Heart left ventricle (tissue), 16 donors: ENCODE measurements at regions not wholly inside any gene's neighbourhood (a gene's known extent, or its start where the extent isn't known, plus 50 kb on each side); places are given as distances from the start of the nearest gene placed in this dataset.

Experiments
- ATAC-seq, 4 donors: fragments of 200-7000 bp; cut with Tn5 transposase; one replicate each; pipeline ENCODE4 v1.9.1; 2020 to 2022; ENCODE audit warnings: moderate library complexity in 4 of 4, mild to moderate bottlenecking in 3 of 4, moderate number of reproducible peaks in 1 of 4
- DNase-seq, 5 donors: peaks; one replicate each; pipeline ENCODE4 v3.0.0-alpha.2; 2020
- H3K27ac ChIP-seq, 12 donors: fragments of 200-600 bp; sonication (generic) in 4 of 12; one replicate each; pipeline versions ENCODE4 v1.5.0 to v1.8.0; 2016 to 2022; ENCODE audit warnings: mild to moderate bottlenecking in 2 of 12
- H3K27me3 ChIP-seq, 9 donors: fragments of 200-600 bp; sonication (generic) in 2 of 9; one replicate each; pipeline versions ENCODE4 v1.5.1 to v1.8.0; 2016 to 2022; ENCODE audit warnings: mild to moderate bottlenecking in 3 of 9
- H3K36me3 ChIP-seq, 9 donors: fragments of 200-600 bp; sonication (generic) in 2 of 9; one replicate each; pipeline versions ENCODE4 v1.5.0 to v1.8.0; 2018 to 2022; ENCODE audit warnings: mild to moderate bottlenecking in 2 of 9
- H3K4me1 ChIP-seq, 12 donors: fragments of 200-600 bp; sonication (generic) in 4 of 12; one replicate each; pipeline versions ENCODE4 v1.5.0 to v1.8.0; 2016 to 2022; ENCODE audit warnings: mild to moderate bottlenecking in 3 of 12
- H3K4me3 ChIP-seq, 12 donors: fragments of 200-600 bp; sonication (generic) in 4 of 12; one replicate each; pipeline versions ENCODE4 v1.5.0 to v1.8.0; 2017 to 2022; ENCODE audit warnings: mild to moderate bottlenecking in 9 of 12, moderate library complexity in 4 of 12
- H3K9me3 ChIP-seq, 12 donors: fragments of 200-600 bp; sonication (generic) in 4 of 12; one replicate each; pipeline versions ENCODE4 v1.5.0 to v1.8.0; 2016 to 2022; ENCODE audit warnings: mild to moderate bottlenecking in 1 of 12
- POLR2A ChIP-seq, 2 donors: fragments of 450-650 bp; IDR thresholded peaks; one replicate each; pipeline ENCODE4 v1.6.1; 2017; ENCODE audit warnings: antibody characterized with exemption in 2 of 2, mild to moderate bottlenecking in 2 of 2, moderate library complexity in 2 of 2
- WGBS, 4 donors: extraction: QIAGEN DNeasy Blood & Tissue Kit in 2 of 4; methylation state at CpG; one replicate each; pipeline versions ENCODE4 v1.1.5 to v1.1.7; 2013 to 2018; 5-methylcytosine and 5-hydroxymethylcytosine counted together
- intact Hi-C, 10 donors: fragments of 100-400 bp; cut with DNase I; formaldehyde crosslinking; loops; one replicate each; pipeline versions ENCODE4 v1.11.1 to v1.14.2; 2022
- TF ChIP-seq, protein P1 (sequence below), 12 donors: fragments of 200-600 bp; sonication (generic) in 4 of 12; IDR thresholded peaks; one replicate each; pipeline versions ENCODE4 v1.5.0 to v1.8.0; 2018 to 2022; ENCODE audit warnings: antibody characterized with exemption in 12 of 12, mild to moderate bottlenecking in 5 of 12
- donor health status: ischemic (EF 13 %, LVEDD 7.1; RV severe dilation, severe dysfunction).
- donor health status: healthy with polysubstance abuse.
- donor health status: DM: no; HTN: yes; CAD: no.
- donor health status: DM: no; HTN: no; CAD: no.
- donor health status: ischemic (EF 25% LVEDD 6.9; RV normal size, moderate dysfunction).
- donor health status: ischemic (EF 25% LVEDD 5.7; RV mildly dilated, moderate dysfunction).
- donor health status: healthy.
- donor health status: DM: yes; HTN: yes; CAD: no.
- donor health status: ischemic (EF 35%, LVEDD 5.7; RV mildly dilated, moderate dysfunction).
- donor health status: nonischemic (EF 11% LVEDD 7.7; RV severe dilation, severe dysfunction).
- donor health status: DM: yes; HTN: yes; CAD: no.
- donor health status: PGD.
- donor health status: ischemic (EF 29% LVEDD 5.4; RV normal size, mild dysfunction).
- donor health status: nonischemic (EF 23%, LVEDD 6.1; RV moderate dilation, normal function).

DNA sequence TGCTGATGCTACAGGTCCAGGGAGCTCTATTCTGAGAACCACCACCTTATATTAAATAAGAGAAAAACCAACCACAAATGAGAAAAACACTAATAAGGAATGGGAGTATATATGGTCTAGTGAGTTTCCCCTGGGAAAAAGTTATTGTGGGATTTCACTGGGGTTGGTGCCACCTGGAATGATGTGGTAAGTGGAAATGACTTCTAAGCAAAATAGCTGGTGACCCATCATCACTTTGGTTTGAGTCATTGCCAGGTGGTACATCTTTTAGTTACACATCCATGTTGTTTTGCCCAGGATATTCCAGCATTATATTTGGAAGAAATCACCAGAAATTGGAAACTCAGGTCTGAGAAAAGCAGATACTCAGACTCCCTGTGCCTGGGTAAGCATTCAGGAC, 437.3 kb downstream of the DTWD2 start:
- no peak overlapping the region for H3K27ac ChIP-seq
- no peak overlapping the region for H3K4me3 ChIP-seq
- no peaks in the 10 kb centered on the region for H3K36me3 ChIP-seq
- ATAC-seq = no peak
- intact Hi-C loops = no loop called here
- DNase-seq = no peak
- TF ChIP-seq, protein P1, sequence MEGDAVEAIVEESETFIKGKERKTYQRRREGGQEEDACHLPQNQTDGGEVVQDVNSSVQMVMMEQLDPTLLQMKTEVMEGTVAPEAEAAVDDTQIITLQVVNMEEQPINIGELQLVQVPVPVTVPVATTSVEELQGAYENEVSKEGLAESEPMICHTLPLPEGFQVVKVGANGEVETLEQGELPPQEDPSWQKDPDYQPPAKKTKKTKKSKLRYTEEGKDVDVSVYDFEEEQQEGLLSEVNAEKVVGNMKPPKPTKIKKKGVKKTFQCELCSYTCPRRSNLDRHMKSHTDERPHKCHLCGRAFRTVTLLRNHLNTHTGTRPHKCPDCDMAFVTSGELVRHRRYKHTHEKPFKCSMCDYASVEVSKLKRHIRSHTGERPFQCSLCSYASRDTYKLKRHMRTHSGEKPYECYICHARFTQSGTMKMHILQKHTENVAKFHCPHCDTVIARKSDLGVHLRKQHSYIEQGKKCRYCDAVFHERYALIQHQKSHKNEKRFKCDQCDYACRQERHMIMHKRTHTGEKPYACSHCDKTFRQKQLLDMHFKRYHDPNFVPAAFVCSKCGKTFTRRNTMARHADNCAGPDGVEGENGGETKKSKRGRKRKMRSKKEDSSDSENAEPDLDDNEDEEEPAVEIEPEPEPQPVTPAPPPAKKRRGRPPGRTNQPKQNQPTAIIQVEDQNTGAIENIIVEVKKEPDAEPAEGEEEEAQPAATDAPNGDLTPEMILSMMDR (IDR thresholded peaks at IDR 0.05) = no peak
- no peak for TF ChIP-seq POLR2A (IDR thresholded peaks at IDR 0.05)
- no peaks in the 10 kb centered on the region for H3K27me3 ChIP-seq
- H3K4me1 ChIP-seq = peaks cover 0 to 45% (median 9%) of the 10 kb centered on the region in 12 donors
- no peaks in the 10 kb centered on the region for H3K9me3 ChIP-seq

DNA sequence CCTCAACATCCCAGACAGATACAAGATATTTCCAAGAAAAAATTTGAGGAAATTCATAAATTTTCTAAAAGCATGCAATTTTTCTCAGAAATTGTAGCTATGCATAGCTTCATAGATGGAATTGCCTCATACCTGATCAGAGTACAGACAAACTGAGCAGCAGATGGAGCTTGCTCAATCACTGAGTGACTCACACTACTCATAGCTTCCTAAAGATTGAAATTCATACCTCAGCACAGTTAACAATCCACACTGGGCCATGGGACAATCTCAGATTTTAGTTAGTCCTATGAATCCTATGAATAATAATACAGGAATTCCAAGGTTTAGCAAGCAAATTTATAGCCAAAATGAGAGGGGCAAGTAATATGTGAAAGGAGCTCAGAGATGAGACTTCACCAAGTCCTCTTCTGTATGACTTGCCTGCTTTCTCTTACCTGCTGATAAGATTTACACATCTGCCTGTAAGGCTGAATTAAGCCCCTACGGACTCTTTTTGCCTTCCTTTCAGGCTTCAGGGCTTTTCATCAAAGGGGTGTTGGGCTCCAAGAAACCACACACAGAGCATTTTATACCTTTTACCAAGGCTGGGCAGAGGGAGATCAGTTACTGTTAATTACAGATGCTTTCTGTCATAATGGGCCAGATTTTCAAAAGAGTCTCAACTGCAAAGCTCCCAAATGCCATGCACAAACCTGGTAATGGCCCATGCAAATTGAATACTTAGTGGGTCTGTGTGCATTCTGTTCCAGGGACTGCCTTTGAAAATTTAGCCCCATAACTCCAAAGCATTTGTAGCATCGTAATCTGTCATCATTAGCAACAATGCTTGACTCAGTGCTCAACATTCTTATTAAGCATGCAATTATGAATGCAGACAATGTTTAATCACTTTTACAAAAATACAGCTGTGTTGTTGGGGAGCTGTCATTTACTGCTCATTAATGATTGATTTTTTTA, 439.3 kb downstream of the DTWD2 start:
- Histone ChIP-seq H3K9me3 (no peaks in the 10 kb centered on the region), H3K4me3 (no peak overlapping the region), H3K36me3 (no peaks in the 10 kb centered on the region), H3K4me1 (peaks cover 0 to 34% (median 7%) of the 10 kb centered on the region in 12 donors), H3K27ac (no peak overlapping the region), H3K27me3 (no peaks in the 10 kb centered on the region)
- 79 to 90% (median 89%) methylated on average over 2 of the region's 2 CpGs for WGBS, 4 donors
- ATAC-seq (peak in 1 of 4 donors; percentile 36), DNase-seq (no peak)
- intact Hi-C loops = no loop called here
- no peak for TF ChIP-seq POLR2A (IDR thresholded peaks at IDR 0.05)
- TF ChIP-seq, protein P1 (IDR thresholded peaks at IDR 0.05) = no peak

DNA sequence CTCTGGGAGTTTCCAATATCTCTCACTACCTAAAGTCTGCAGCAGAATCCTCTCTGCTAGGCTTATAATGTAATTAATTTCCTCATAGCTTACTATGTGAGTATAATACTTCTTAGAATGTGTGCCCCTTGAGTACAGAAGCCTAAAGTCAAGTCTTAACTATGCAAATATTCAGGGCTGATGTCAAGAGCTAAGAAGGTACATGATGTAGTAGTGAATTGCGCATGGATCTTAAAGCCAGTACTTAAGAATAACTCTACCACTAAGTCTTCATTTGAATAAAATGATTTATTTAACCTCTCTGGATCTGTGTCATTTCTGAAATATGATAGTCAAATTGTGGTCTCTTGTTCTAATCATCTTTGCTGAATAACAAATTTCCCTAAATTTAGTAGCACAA, 442.9 kb downstream of the DTWD2 start:
- intact Hi-C loops = no loop called here
- no peaks in the 10 kb centered on the region for H3K27me3 ChIP-seq
- ATAC-seq (no peak), DNase-seq (no peak)
- TF ChIP-seq POLR2A (IDR thresholded peaks at IDR 0.05) = no peak
- TF ChIP-seq, protein P1 (IDR thresholded peaks at IDR 0.05) = no peak
- no peak overlapping the region for H3K27ac ChIP-seq
- no peaks in the 10 kb centered on the region for H3K9me3 ChIP-seq
- 96 to 100% (median 98%) methylated on average over 1 of the region's 1 CpG for WGBS, 4 donors
- no peak overlapping the region for H3K4me3 ChIP-seq
- H3K4me1 ChIP-seq = peaks cover 0 to 14% (median 0%) of the 10 kb centered on the region in 12 donors
- H3K36me3 ChIP-seq = no peaks in the 10 kb centered on the region

DNA sequence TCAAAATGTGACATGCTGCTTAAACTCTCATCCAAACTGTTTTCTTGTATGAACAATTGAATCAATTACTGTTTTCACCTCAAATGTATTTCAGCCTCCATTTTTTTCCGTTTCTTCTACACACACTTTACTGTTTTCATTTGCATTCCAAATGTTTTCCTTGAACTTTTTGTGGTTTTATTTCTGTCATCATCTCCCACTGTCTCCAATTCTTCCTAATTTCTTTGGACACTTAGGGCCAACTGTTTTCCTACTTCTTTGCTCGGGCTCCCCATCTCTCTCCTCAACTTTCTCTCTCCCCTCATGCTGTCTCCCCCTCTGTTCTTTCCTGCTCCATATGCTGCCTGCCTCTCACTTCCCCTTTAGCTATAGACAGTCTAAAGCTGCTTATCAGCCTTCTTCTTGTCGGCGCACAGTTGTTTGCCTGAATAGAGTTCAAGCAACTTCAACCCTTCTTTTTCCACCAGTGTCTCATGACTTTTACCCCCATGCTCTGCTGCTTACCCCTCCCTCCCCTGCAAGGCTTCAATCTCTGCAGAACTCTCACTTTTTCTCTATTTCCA, 443.4 kb downstream of the DTWD2 start:
- peaks cover 0 to 9% (median 0%) of the 10 kb centered on the region in 12 donors for H3K4me1 ChIP-seq
- ATAC-seq = no peak
- no peak overlapping the region for H3K27ac ChIP-seq
- no peaks in the 10 kb centered on the region for H3K27me3 ChIP-seq
- no peaks in the 10 kb centered on the region for H3K9me3 ChIP-seq
- no peak overlapping the region for H3K4me3 ChIP-seq
- H3K36me3 ChIP-seq = no peaks in the 10 kb centered on the region
- intact Hi-C loops = no loop called here
- TF ChIP-seq, protein P1 (IDR thresholded peaks at IDR 0.05) = no peak
- no peak for TF ChIP-seq POLR2A (IDR thresholded peaks at IDR 0.05)
- DNase-seq = no peak
- WGBS, 4 donors = 49 to 60% (median 54%) methylated on average over 4 of the region's 4 CpGs
